ENCODE measurements at regions not wholly inside any gene's neighbourhood (a gene's known extent, or its start where the extent isn't known, plus 50 kb on each side); places are given as distances from the start of the nearest gene placed in this dataset.

- Histone ChIP-seq H3K79me2 (ENCODE audit: insufficient read depth, low read length) (no peaks in the 10 kb centered on the region), H3K4me2 (ENCODE audit: insufficient read depth, low read length) (no peak overlapping the region), H2AFZ (ENCODE audit: low read length) (no peak overlapping the region), H3K4me3 (ENCODE audit: insufficient read depth, low read length) (no peak overlapping the region), H3K27me3 (ENCODE audit: insufficient read depth, low read length) (no peaks in the 10 kb centered on the region), H3K36me3 (ENCODE audit: insufficient read depth, low read length) (no peaks in the 10 kb centered on the region), H3K9me3 (ENCODE audit: low read depth, low read length) (no peaks in the 10 kb centered on the region), H3K4me1 (ENCODE audit: insufficient read depth, low read length) (peaks cover 4% of the 10 kb centered on the region), H4K20me1 (ENCODE audit: insufficient read depth, low read length) (no peaks in the 10 kb centered on the region), H3K27ac (ENCODE audit: low read depth, low read length) (no peak overlapping the region)
- TF ChIP-seq, protein P1, sequence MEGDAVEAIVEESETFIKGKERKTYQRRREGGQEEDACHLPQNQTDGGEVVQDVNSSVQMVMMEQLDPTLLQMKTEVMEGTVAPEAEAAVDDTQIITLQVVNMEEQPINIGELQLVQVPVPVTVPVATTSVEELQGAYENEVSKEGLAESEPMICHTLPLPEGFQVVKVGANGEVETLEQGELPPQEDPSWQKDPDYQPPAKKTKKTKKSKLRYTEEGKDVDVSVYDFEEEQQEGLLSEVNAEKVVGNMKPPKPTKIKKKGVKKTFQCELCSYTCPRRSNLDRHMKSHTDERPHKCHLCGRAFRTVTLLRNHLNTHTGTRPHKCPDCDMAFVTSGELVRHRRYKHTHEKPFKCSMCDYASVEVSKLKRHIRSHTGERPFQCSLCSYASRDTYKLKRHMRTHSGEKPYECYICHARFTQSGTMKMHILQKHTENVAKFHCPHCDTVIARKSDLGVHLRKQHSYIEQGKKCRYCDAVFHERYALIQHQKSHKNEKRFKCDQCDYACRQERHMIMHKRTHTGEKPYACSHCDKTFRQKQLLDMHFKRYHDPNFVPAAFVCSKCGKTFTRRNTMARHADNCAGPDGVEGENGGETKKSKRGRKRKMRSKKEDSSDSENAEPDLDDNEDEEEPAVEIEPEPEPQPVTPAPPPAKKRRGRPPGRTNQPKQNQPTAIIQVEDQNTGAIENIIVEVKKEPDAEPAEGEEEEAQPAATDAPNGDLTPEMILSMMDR (IDR thresholded peaks at IDR 0.05; ENCODE audit: extremely low read depth, low read depth, low read length): no peak
- no peak for DNase-seq (ENCODE audit: insufficient read length, low spot score, missing footprints)
Measured at GRCh38 chr4:100929758-100930157, 411.9 kb upstream of the EMCN start.

- no peaks in the 10 kb centered on the region for H3K27me3 ChIP-seq (ENCODE audit: insufficient read depth, low read length)
Measured at GRCh38 chr4:100929135-100929534, 411.3 kb upstream of the EMCN start.

GRCh38 chr4:100926039-100926717 lies 408.4 kb upstream of the EMCN start:
- Histone ChIP-seq H3K4me3 (ENCODE audit: insufficient read depth, low read length) (no peak overlapping the region), H2AFZ (ENCODE audit: low read length) (no peak overlapping the region), H3K4me1 (ENCODE audit: insufficient read depth, low read length) (no peaks in the 10 kb centered on the region), H3K36me3 (ENCODE audit: insufficient read depth, low read length) (no peaks in the 10 kb centered on the region), H3K27ac (ENCODE audit: low read depth, low read length) (no peak overlapping the region), H3K79me2 (ENCODE audit: insufficient read depth, low read length) (no peaks in the 10 kb centered on the region), H3K4me2 (ENCODE audit: insufficient read depth, low read length) (no peak overlapping the region), H4K20me1 (ENCODE audit: insufficient read depth, low read length) (no peaks in the 10 kb centered on the region), H3K9me3 (ENCODE audit: low read depth, low read length) (no peaks in the 10 kb centered on the region), H3K27me3 (ENCODE audit: insufficient read depth, low read length) (no peaks in the 10 kb centered on the region)
- TF ChIP-seq, protein P1 (IDR thresholded peaks at IDR 0.05; ENCODE audit: extremely low read depth, low read depth, low read length): no peak
- no peak for DNase-seq (ENCODE audit: insufficient read length, low spot score, missing footprints)

More at GRCh38 chr4:100929135-100929534, 411.3 kb upstream of the EMCN start:
- no peaks in the 10 kb centered on the region for H3K79me2 ChIP-seq (ENCODE audit: insufficient read depth, low read length)
- H3K27ac ChIP-seq (ENCODE audit: low read depth, low read length): no peak overlapping the region
- H3K4me2 ChIP-seq (ENCODE audit: insufficient read depth, low read length): no peak overlapping the region
- H4K20me1 ChIP-seq (ENCODE audit: insufficient read depth, low read length): no peaks in the 10 kb centered on the region
- H2AFZ ChIP-seq (ENCODE audit: low read length): no peak overlapping the region
- DNase-seq (ENCODE audit: insufficient read length, low spot score, missing footprints): no peak
- peaks cover 4% of the 10 kb centered on the region for H3K4me1 ChIP-seq (ENCODE audit: insufficient read depth, low read length)
- no peaks in the 10 kb centered on the region for H3K9me3 ChIP-seq (ENCODE audit: low read depth, low read length)
- TF ChIP-seq, protein P1 (IDR thresholded peaks at IDR 0.05; ENCODE audit: extremely low read depth, low read depth, low read length): no peak
- no peak overlapping the region for H3K4me3 ChIP-seq (ENCODE audit: insufficient read depth, low read length)
- no peaks in the 10 kb centered on the region for H3K36me3 ChIP-seq (ENCODE audit: insufficient read depth, low read length)

- Histone ChIP-seq H3K36me3 (ENCODE audit: insufficient read depth, low read length) (no peaks in the 10 kb centered on the region), H2AFZ (ENCODE audit: low read length) (no peak overlapping the region), H4K20me1 (ENCODE audit: insufficient read depth, low read length) (no peaks in the 10 kb centered on the region), H3K79me2 (ENCODE audit: insufficient read depth, low read length) (no peaks in the 10 kb centered on the region), H3K4me3 (ENCODE audit: insufficient read depth, low read length) (no peak overlapping the region), H3K4me2 (ENCODE audit: insufficient read depth, low read length) (no peak overlapping the region), H3K27ac (ENCODE audit: low read depth, low read length) (no peak overlapping the region), H3K9me3 (ENCODE audit: low read depth, low read length) (no peaks in the 10 kb centered on the region), H3K4me1 (ENCODE audit: insufficient read depth, low read length) (no peaks in the 10 kb centered on the region), H3K27me3 (ENCODE audit: insufficient read depth, low read length) (no peaks in the 10 kb centered on the region)
- TF ChIP-seq, protein P1 (IDR thresholded peaks at IDR 0.05; ENCODE audit: extremely low read depth, low read depth, low read length): no peak
- no peak for DNase-seq (ENCODE audit: insufficient read length, low spot score, missing footprints)
Measured at GRCh38 chr4:100913685-100914084, 395.9 kb upstream of the EMCN start.

Measured in osteoblast (primary cell).